Neutrophil (primary cell): ENCODE measurements at regions not wholly inside any gene's neighbourhood (a gene's known extent, or its start where the extent isn't known, plus 50 kb on each side); places are given as distances from the start of the nearest gene placed in this dataset.

ENCODE experiments used
- H3K27ac ChIP-seq: fragments of 200-600 bp; sonication (generic); 2 replicates; pipeline ENCODE4 v1.5.1; 2016; ENCODE audit warnings: mild to moderate bottlenecking, moderate library complexity
- H3K27me3 ChIP-seq: fragments of 200-600 bp; sonication (generic); 2 replicates; pipeline ENCODE4 v1.6.0; 2016; ENCODE audit warnings: mild to moderate bottlenecking
- H3K36me3 ChIP-seq: fragments of 200-600 bp; sonication (generic); 2 replicates; pipeline ENCODE4 v1.5.1; 2017
- H3K4me1 ChIP-seq, 2 experiments: fragments of 200-600 bp in 1 of 2; sonication (generic) in 1 of 2; 1 replicate in 1 of 2; 2 replicates in 1 of 2; pipeline versions ENCODE4 v1.5.1 to v1.6.1; 2013 to 2016; ENCODE audit warnings: low read depth in 1 of 2, low read length in 1 of 2, mild to moderate bottlenecking in 1 of 2, moderate library complexity in 1 of 2; ENCODE audit not compliant: control insufficient read depth in 1 of 2, insufficient read depth in 1 of 2
- H3K4me3 ChIP-seq, 2 experiments: fragments of 200-600 bp in 1 of 2; sonication (generic) in 1 of 2; 1 replicate in 1 of 2; 2 replicates in 1 of 2; pipeline ENCODE4 v1.5.1; 2013 to 2016; ENCODE audit warnings: low read depth in 1 of 2, low read length in 1 of 2, mild to moderate bottlenecking in 1 of 2, moderate library complexity in 1 of 2
- H3K9me3 ChIP-seq: fragments of 200-600 bp; sonication (generic); 2 replicates; pipeline ENCODE4 v1.5.1; 2016
- TF ChIP-seq, protein P1 (sequence below): fragments of 200-600 bp; sonication (generic); IDR thresholded peaks from 2 replicates; pipeline ENCODE4 v1.5.1; 2016; ENCODE audit warnings: antibody characterized with exemption

DNA sequence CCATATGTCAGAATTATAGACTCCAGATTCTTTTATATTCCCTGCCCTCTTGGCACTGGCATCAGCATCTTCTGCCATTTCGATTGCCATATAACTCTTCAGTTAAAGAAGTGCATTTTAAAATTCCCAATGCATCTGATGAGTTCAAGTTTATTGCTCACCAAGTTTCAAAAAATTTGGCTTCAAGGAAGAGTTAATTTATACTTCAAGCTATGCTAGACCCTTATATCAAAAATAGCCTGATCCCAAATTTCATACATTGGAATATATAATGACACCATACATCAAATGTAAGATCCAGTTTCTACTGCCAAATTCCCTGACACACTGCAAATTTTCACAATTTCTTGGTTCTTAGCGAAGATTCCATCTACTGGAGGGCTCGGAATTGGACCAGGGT, 1058.6 kb downstream of the NTRK3 start:
- Histone ChIP-seq H3K27ac (no peak overlapping the region), H3K4me1 (no peaks in the 10 kb centered on the region), H3K9me3 (no peaks in the 10 kb centered on the region), H3K27me3 (no peaks in the 10 kb centered on the region), H3K4me3 (no peak overlapping the region), H3K36me3 (no peaks in the 10 kb centered on the region)
- TF ChIP-seq, protein P1, sequence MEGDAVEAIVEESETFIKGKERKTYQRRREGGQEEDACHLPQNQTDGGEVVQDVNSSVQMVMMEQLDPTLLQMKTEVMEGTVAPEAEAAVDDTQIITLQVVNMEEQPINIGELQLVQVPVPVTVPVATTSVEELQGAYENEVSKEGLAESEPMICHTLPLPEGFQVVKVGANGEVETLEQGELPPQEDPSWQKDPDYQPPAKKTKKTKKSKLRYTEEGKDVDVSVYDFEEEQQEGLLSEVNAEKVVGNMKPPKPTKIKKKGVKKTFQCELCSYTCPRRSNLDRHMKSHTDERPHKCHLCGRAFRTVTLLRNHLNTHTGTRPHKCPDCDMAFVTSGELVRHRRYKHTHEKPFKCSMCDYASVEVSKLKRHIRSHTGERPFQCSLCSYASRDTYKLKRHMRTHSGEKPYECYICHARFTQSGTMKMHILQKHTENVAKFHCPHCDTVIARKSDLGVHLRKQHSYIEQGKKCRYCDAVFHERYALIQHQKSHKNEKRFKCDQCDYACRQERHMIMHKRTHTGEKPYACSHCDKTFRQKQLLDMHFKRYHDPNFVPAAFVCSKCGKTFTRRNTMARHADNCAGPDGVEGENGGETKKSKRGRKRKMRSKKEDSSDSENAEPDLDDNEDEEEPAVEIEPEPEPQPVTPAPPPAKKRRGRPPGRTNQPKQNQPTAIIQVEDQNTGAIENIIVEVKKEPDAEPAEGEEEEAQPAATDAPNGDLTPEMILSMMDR: no peak

DNA sequence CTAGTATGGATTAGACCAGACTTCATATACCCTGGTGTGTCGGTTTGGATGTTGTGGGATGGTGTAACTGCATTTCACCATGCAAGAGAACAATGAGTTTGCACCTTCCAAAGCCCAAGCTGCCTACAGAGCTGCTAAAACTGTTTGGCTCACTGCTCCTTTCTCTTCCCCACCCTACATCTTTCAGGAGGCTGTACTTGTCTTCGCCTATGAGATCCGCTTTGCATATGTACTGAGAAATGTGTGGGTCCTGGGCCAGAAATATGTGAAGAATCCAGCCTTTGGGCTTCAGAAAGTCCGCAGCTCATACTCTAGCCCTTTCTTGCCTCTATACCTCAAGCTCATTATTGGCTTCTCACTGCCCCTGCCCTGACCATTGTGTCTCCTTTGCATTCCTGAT, 1060.0 kb downstream of the NTRK3 start:
- no peaks in the 10 kb centered on the region for H3K27me3 ChIP-seq
- H3K36me3 ChIP-seq: no peaks in the 10 kb centered on the region
- no peak overlapping the region for H3K4me3 ChIP-seq
- TF ChIP-seq, protein P1: no peak
- H3K9me3 ChIP-seq: no peaks in the 10 kb centered on the region
- H3K4me1 ChIP-seq: no peaks in the 10 kb centered on the region
- no peak overlapping the region for H3K27ac ChIP-seq

DNA sequence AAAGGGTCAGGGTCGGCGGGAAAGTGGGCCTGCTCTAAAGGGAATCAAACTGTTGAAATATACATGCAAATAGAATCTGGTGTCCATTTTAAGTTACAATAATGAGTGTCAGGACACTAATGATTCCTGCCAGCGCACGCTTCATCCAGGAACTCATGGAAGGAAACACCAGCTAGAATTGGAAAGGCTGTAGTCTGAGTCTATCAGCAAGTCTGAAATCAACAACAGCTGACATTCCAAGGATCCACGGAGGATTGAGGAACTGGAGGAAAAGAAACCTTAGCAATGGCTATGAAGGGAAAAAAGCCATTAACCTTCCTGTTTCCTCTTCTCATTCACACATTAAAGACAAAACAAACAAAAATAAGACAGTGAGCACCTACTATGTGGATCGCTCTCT, 1063.1 kb downstream of the NTRK3 start:
- TF ChIP-seq, protein P1: no peak
- no peaks in the 10 kb centered on the region for H3K4me1 ChIP-seq
- H3K4me3 ChIP-seq: no peak overlapping the region
- no peaks in the 10 kb centered on the region for H3K27me3 ChIP-seq
- no peaks in the 10 kb centered on the region for H3K36me3 ChIP-seq
- no peak overlapping the region for H3K27ac ChIP-seq
- H3K9me3 ChIP-seq: no peaks in the 10 kb centered on the region

DNA sequence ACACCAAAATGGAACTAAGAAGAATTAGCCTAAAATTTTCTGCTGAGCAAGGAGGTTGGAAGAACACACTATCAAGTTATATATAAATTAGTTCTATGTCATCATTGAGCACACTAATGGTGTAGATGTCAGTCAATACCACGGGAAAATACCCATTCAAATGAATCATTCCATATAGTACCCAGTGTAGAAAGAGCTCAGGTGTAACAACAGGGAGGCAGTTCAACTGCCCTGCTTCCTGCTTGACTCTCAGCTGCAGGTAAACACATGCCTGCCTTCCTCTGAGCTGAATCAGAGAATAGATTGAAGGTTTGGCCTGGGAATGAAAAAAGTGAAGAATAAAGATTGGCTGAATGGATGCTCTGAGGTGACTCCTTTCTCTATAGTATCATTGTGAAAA, 1088.0 kb downstream of the AGBL1 start:
- Histone ChIP-seq H3K9me3 (no peaks in the 10 kb centered on the region), H3K36me3 (no peaks in the 10 kb centered on the region), H3K27ac (no peak overlapping the region), H3K4me1 (no peaks in the 10 kb centered on the region), H3K27me3 (no peaks in the 10 kb centered on the region), H3K4me3 (no peak overlapping the region)
- TF ChIP-seq, protein P1: no peak

DNA sequence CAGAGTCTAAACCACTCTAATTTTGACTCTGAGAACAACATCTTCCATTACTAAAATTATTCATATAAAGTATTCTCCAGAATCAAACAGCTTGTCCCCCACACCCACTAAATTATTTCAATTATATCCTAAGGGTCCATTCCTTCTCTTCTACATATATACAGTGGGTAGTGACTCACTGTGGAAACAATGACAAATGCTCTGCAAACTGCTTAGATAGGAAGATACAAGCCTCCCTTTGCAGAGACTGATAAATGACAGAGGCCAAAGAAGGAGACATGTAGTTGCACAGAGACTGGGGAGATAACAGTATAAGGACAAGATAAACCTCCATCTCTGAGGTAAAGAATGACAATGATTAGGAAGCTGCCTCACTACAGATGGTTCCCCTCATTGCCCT, 1087.4 kb downstream of the AGBL1 start:
- Histone ChIP-seq H3K27ac (no peak overlapping the region), H3K27me3 (no peaks in the 10 kb centered on the region), H3K4me1 (no peaks in the 10 kb centered on the region), H3K9me3 (no peaks in the 10 kb centered on the region), H3K4me3 (no peak overlapping the region), H3K36me3 (no peaks in the 10 kb centered on the region)
- TF ChIP-seq, protein P1: no peak

DNA sequence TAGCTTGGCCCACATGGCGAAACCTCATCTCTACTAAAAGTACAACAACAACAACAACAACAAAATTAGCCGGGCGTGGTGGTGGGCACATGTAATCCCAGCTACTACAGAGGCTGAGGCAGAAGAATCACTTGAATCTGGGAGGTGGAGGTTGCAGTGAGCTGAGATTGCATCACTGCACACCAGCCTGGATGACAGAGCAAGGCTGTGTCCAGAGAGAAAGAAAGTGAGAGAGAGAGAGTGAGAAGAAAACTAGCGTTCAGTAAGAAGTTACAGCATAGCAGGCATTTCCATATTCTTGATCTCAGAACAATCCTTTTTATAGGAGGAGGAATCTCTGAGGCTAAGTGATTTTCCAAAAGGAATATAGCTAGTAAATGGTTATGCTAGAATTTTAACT, 1076.1 kb downstream of the AGBL1 start:
- Histone ChIP-seq H3K9me3 (no peaks in the 10 kb centered on the region), H3K27me3 (no peaks in the 10 kb centered on the region), H3K4me3 (no peak overlapping the region), H3K4me1 (no peaks in the 10 kb centered on the region), H3K27ac (no peak overlapping the region), H3K36me3 (no peaks in the 10 kb centered on the region)
- TF ChIP-seq, protein P1: no peak
